HL-60 (cell line): ENCODE measurements at regions not wholly inside any gene's neighbourhood (a gene's known extent, or its start where the extent isn't known, plus 50 kb on each side); places are given as distances from the start of the nearest gene placed in this dataset.

Source experiments
- GABPA ChIP-seq: IDR thresholded peaks from 2 replicates; pipeline ENCODE4 v1.6.1; 2012; ENCODE audit warnings: low read depth
- POLR2AphosphoS5 ChIP-seq: IDR thresholded peaks from 2 replicates; pipeline ENCODE4 v1.6.1; 2012; ENCODE audit warnings: low read depth
- TF ChIP-seq, protein P1 (sequence below): IDR thresholded peaks from one replicate; pipeline ENCODE4 v1.5.1; 2011; ENCODE audit warnings: low read length, control low read depth, inconsistent platforms; ENCODE audit not compliant: insufficient read depth

DNA sequence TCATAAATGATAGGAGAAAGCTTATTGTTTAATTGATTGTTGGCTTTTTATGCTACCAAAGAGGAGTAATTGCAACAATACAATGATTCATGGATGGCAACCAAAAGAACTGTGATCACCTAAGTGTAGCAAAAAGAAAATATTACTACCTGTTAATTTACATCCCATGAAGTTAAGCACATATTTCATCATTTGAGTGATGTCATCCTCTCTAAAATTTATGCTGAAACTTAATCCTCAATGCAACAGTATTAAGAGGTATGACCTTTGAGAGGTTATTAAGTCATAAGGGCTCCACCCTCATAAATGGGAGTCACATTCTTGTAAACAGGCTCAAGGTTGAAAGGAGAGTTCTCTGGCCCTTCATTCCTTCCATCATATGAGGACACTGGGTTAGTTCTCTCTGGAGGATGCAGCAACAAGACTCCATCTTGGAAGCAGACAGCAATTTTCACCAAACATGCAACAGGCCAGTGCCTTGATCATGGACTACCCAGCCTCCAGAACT, 190.6 kb upstream of the GRIK2 start:
- TF ChIP-seq, protein P1, sequence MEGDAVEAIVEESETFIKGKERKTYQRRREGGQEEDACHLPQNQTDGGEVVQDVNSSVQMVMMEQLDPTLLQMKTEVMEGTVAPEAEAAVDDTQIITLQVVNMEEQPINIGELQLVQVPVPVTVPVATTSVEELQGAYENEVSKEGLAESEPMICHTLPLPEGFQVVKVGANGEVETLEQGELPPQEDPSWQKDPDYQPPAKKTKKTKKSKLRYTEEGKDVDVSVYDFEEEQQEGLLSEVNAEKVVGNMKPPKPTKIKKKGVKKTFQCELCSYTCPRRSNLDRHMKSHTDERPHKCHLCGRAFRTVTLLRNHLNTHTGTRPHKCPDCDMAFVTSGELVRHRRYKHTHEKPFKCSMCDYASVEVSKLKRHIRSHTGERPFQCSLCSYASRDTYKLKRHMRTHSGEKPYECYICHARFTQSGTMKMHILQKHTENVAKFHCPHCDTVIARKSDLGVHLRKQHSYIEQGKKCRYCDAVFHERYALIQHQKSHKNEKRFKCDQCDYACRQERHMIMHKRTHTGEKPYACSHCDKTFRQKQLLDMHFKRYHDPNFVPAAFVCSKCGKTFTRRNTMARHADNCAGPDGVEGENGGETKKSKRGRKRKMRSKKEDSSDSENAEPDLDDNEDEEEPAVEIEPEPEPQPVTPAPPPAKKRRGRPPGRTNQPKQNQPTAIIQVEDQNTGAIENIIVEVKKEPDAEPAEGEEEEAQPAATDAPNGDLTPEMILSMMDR, result no peak
- no peak for TF ChIP-seq POLR2AphosphoS5
- no peak for TF ChIP-seq GABPA
